Panc1 (cell line): ENCODE measurements at regions not wholly inside any gene's neighbourhood (a gene's known extent, or its start where the extent isn't known, plus 50 kb on each side); places are given as distances from the start of the nearest gene placed in this dataset.

Experiments used
- ATAC-seq: fragments of 200-7000 bp; cut with Tn5 transposase; 2 replicates; pipeline ENCODE4 v1.9.1; 2020; ENCODE audit warnings: mild to moderate bottlenecking, moderate library complexity
- BruUV-seq: library from RNA; stranded (reverse); fragments of 400-500 nt; replicated peaks from 2 replicates; lab custom pipeline; 2021; lab: Mats Ljungman, UMichigan
- CTCF ChIA-PET: fragments of 300-600 bp; sonication (Branson Sonifier 250); formaldehyde crosslinking; loops from one replicate; lab custom pipeline; 2022; ENCODE audit warnings: antibody characterized with exemption; lab: Charles Lee
- POLR2A ChIA-PET: fragments of 300-600 bp; sonication (Branson Sonifier 250); formaldehyde crosslinking; loops from one replicate; lab custom pipeline; 2022; ENCODE audit warnings: antibody characterized with exemption; lab: Charles Lee
- DNase-seq: peaks from one replicate; pipeline ENCODE4 v3.0.0-alpha.2; 2010; ENCODE audit warnings: low read depth, low spot score
- H3K27ac ChIP-seq: 2 replicates; pipeline ENCODE4 v1.5.1; 2011; ENCODE audit warnings: mild to moderate bottlenecking, low read length, inconsistent platforms
- H3K27me3 ChIP-seq: fragments of 200-500 bp; sonication (Bioruptor generic); 2 replicates; pipeline ENCODE4 v1.6.0; 2014; ENCODE audit warnings: low read length, inconsistent platforms; ENCODE audit not compliant: control insufficient read depth, insufficient read depth
- H3K36me3 ChIP-seq: fragments of 200-500 bp; sonication (Bioruptor generic); 2 replicates; pipeline ENCODE4 v1.5.1; 2014; ENCODE audit warnings: inconsistent platforms, mild to moderate bottlenecking, low read length, moderate library complexity; ENCODE audit not compliant: control insufficient read depth, insufficient read depth
- H3K4me1 ChIP-seq: 2 replicates; pipeline ENCODE4 v1.5.1; 2011; ENCODE audit warnings: inconsistent platforms, mild to moderate bottlenecking, low read length, moderate library complexity; ENCODE audit not compliant: control insufficient read depth, insufficient read depth
- H3K4me3 ChIP-seq, 2 experiments: 2 replicates each; pipeline ENCODE4 v1.5.1; 2011 to 2012; ENCODE audit warnings: low read depth in 2 of 2, low read length in 2 of 2, mild to moderate bottlenecking in 2 of 2, inconsistent platforms in 1 of 2, moderate library complexity in 1 of 2
- H3K9me3 ChIP-seq: fragments of 200-500 bp; sonication (Bioruptor generic); 2 replicates; pipeline ENCODE4 v1.5.1; 2014; ENCODE audit warnings: low read depth, mild to moderate bottlenecking, inconsistent platforms, low read length, moderate library complexity; ENCODE audit not compliant: control insufficient read depth, insufficient read depth
- CTCF ChIP-seq: fragments of 450-650 bp; IDR thresholded peaks from 2 replicates; pipeline ENCODE4 v1.5.1; 2017; ENCODE audit warnings: mild to moderate bottlenecking
- POLR2AphosphoS5 ChIP-seq: IDR thresholded peaks from 2 replicates; pipeline ENCODE4 v1.6.1; 2012; ENCODE audit warnings: mild to moderate bottlenecking, low read depth, low read length, moderate library complexity
- REST ChIP-seq, 2 experiments: IDR thresholded peaks; 2 replicates each; pipeline ENCODE4 v1.6.1; 2011 to 2012; ENCODE audit warnings: low read depth in 2 of 2, control low read depth in 1 of 2, low read length in 1 of 2, mild to moderate bottlenecking in 1 of 2, moderate library complexity in 1 of 2; ENCODE audit not compliant: insufficient read depth in 1 of 2
- SIN3A ChIP-seq: IDR thresholded peaks from 2 replicates; pipeline ENCODE4 v1.6.1; 2012; ENCODE audit warnings: low read depth, mild to moderate bottlenecking, low read length, moderate library complexity, borderline replicate concordance; ENCODE audit not compliant: insufficient read depth
- TCF7L2 ChIP-seq: IDR thresholded peaks from 2 replicates; pipeline ENCODE4 v1.6.1; 2011; ENCODE audit warnings: mild to moderate bottlenecking, low read depth, low read length, inconsistent platforms
- in situ Hi-C: cut with HindIII; loops from 2 replicates; pipeline ENCODE4 v1.10.0; 2016; ENCODE audit warnings: low sequenced_read_pairs, low pct_unique_long_range_greater_than_20kb
- intact Hi-C: fragments of 100-400 bp; cut with micrococcal nuclease; formaldehyde crosslinking; loops from one replicate; pipeline ENCODE4 v1.10.0; 2022; ENCODE audit not compliant: unreplicated experiment

GRCh38 chr1:178595491-178595890 lies 82.6 kb downstream of the TEX35 start:
- DNase-seq (no peak), ATAC-seq (no peak)
- H3K4me1 ChIP-seq = no peaks in the 10 kb centered on the region
- in situ Hi-C loops = no loop called here
- H3K27me3 ChIP-seq = no peaks in the 10 kb centered on the region
- no peak for TF ChIP-seq CTCF
- no peak for TF ChIP-seq TCF7L2
- TF ChIP-seq REST (IDR thresholded peaks at IDR 0.05; ENCODE audit: insufficient read depth in 1 of 2, low read depth in 2 of 2, low read length in 1 of 2) = no peak
- TF ChIP-seq SIN3A = no peak
- no peak for TF ChIP-seq POLR2AphosphoS5
- intact Hi-C loops = no loop called here
- no peak overlapping the region for H3K27ac ChIP-seq
- H3K9me3 ChIP-seq = no peaks in the 10 kb centered on the region
- ChIA-PET CTCF (no interaction called here), POLR2A (no interaction called here)
- no TSS peak for BruUV-seq
- no peak overlapping the region for H3K4me3 ChIP-seq
- no peaks in the 10 kb centered on the region for H3K36me3 ChIP-seq

- TF ChIP-seq REST (IDR thresholded peaks at IDR 0.05; ENCODE audit: insufficient read depth in 1 of 2, low read depth in 2 of 2, low read length in 1 of 2) (no peak), SIN3A (no peak), TCF7L2 (no peak), POLR2AphosphoS5 (no peak), CTCF (no peak)
- Histone ChIP-seq H3K27me3 (no peaks in the 10 kb centered on the region), H3K4me1 (no peaks in the 10 kb centered on the region), H3K36me3 (no peaks in the 10 kb centered on the region), H3K27ac (no peak overlapping the region), H3K4me3 (no peak overlapping the region), H3K9me3 (no peaks in the 10 kb centered on the region)
- intact Hi-C loops = no loop called here
- BruUV-seq = no TSS peak
- POLR2A ChIA-PET = no interaction called here
- DNase-seq (no peak), ATAC-seq (no peak)
- in situ Hi-C loops = no loop called here
- CTCF ChIA-PET = no interaction called here
These were observed 86.2 kb downstream of the TEX35 start for GRCh38 chr1:178599087-178599486.
